Testis (tissue), 2 donors: ENCODE measurements at regions not wholly inside any gene's neighbourhood (a gene's known extent, or its start where the extent isn't known, plus 50 kb on each side); places are given as distances from the start of the nearest gene placed in this dataset.

ENCODE experiments used
- POLR2A ChIP-seq: fragments of 450-650 bp; IDR thresholded peaks from one replicate; pipeline ENCODE4 v1.6.1; 2017; ENCODE audit warnings: antibody characterized with exemption, mild to moderate bottlenecking, moderate library complexity
- TF ChIP-seq, protein P1 (sequence below), 3 experiments: fragments of 450-650 bp in 2 of 3; fragments of 200-600 bp in 1 of 3; sonication (generic) in 1 of 3; IDR thresholded peaks; one replicate each; pipeline ENCODE4 v1.5.1; 2016 to 2019; ENCODE audit warnings: antibody characterized with exemption in 3 of 3, mild to moderate bottlenecking in 2 of 3, moderate library complexity in 1 of 3

DNA sequence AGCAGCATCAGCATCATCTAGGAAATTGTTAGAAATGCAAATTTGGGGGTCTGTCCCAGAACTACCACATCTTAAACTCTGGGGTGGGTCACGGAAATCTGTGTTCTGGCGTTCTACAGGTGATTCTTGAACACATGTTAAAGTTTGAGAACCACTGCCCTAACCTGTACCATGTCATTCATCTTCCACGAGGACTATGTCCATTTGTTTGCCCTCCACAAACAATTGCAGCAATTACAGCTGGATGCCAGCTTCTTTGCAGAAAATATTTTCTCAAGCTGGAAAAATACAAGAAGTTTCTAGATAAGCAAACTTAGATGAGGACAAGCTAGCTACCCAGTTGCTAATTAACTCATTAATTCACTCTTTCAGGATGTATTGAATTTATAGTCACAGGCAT lies 54.1 kb downstream of the MAFB start:
- no peak for TF ChIP-seq POLR2A
- TF ChIP-seq, protein P1, sequence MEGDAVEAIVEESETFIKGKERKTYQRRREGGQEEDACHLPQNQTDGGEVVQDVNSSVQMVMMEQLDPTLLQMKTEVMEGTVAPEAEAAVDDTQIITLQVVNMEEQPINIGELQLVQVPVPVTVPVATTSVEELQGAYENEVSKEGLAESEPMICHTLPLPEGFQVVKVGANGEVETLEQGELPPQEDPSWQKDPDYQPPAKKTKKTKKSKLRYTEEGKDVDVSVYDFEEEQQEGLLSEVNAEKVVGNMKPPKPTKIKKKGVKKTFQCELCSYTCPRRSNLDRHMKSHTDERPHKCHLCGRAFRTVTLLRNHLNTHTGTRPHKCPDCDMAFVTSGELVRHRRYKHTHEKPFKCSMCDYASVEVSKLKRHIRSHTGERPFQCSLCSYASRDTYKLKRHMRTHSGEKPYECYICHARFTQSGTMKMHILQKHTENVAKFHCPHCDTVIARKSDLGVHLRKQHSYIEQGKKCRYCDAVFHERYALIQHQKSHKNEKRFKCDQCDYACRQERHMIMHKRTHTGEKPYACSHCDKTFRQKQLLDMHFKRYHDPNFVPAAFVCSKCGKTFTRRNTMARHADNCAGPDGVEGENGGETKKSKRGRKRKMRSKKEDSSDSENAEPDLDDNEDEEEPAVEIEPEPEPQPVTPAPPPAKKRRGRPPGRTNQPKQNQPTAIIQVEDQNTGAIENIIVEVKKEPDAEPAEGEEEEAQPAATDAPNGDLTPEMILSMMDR (IDR thresholded peaks at IDR 0.05), result no peak
